Cardiac fibroblast (primary cell): ENCODE measurements at regions not wholly inside any gene's neighbourhood (a gene's known extent, or its start where the extent isn't known, plus 50 kb on each side); places are given as distances from the start of the nearest gene placed in this dataset.

Experiments
- DNase-seq, 2 donors: peaks; one replicate each; pipeline versions ENCODE4 v3.0.0 to v3.0.0-alpha.2; 2010; ENCODE audit warnings: low read depth in 2 of 2
- H3K4me3 ChIP-seq, 2 donors: replicated peaks in 1 of 2; 1 replicate in 1 of 2; 2 replicates in 1 of 2; pipeline ENCODE4 v1.5.1; 2011; ENCODE audit warnings: low read depth in 2 of 2, low read length in 2 of 2, mild to moderate bottlenecking in 2 of 2, moderate library complexity in 1 of 2
- TF ChIP-seq, protein P1 (sequence below): IDR thresholded peaks from one replicate; pipeline ENCODE4 v1.5.1; 2011; ENCODE audit warnings: low read depth, mild to moderate bottlenecking, low read length, inconsistent platforms

DNA sequence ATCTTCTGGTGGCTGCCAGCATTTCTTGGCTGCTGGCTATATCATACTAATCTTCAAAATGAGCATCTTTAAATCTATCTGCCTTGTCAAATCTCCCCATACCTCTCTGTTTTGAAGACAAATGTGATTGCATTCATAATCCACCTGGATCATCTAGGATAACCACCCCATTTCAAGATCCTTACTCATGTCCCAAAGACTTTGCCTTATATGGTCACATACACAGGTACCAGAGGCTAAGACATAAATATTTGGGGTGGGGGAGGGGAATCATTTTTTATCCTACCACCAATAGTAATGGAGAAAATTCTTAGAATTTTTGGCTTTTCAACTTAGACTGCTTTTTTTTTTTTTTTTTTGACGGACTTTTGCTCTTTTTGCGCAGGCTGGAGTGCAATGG, 970.8 kb downstream of the PLOD2 start:
- TF ChIP-seq, protein P1, sequence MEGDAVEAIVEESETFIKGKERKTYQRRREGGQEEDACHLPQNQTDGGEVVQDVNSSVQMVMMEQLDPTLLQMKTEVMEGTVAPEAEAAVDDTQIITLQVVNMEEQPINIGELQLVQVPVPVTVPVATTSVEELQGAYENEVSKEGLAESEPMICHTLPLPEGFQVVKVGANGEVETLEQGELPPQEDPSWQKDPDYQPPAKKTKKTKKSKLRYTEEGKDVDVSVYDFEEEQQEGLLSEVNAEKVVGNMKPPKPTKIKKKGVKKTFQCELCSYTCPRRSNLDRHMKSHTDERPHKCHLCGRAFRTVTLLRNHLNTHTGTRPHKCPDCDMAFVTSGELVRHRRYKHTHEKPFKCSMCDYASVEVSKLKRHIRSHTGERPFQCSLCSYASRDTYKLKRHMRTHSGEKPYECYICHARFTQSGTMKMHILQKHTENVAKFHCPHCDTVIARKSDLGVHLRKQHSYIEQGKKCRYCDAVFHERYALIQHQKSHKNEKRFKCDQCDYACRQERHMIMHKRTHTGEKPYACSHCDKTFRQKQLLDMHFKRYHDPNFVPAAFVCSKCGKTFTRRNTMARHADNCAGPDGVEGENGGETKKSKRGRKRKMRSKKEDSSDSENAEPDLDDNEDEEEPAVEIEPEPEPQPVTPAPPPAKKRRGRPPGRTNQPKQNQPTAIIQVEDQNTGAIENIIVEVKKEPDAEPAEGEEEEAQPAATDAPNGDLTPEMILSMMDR: no peak
- DNase-seq: no peak
- no peak overlapping the region for H3K4me3 ChIP-seq

DNA sequence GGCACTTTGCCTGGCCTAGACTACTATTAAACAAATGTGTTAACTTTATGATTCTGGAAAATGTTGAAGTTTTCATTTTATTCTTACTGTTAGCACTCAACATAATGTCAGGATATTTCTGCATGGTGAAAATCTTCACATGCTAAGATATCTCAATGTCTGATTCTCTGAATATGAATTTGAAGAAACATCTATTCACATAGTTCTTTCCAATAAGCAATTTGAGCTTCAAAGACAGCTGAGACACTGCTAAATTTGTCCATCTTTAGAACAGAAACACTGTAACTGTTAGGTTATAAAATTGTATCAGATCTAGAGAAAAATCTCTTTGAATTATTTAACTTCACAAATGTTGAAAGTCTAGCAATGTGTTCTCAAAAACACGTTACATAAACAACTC, 970.2 kb downstream of the PLOD2 start:
- TF ChIP-seq, protein P1: no peak
- no peak for DNase-seq
- no peak overlapping the region for H3K4me3 ChIP-seq

DNA sequence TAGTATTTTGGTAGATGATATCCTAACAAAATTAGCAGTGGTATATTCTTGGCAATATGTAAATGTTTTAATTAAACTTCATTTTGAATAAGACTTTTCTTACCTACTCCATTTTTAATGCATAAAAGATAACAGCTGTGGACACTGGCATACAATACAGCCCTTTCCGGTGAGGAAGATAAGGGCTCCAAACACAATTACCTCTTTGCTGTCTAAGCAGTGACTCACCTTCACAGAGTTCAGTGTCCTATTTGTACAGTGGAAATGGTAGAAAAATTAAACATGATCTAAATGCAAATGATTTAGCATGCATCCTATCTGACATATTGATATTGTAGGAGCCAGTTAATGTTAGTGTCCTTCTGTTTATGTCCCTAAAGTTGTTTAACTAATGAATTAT, 969.4 kb downstream of the PLOD2 start:
- TF ChIP-seq, protein P1: no peak
- DNase-seq: peak; percentile 17 to 38
- no peak overlapping the region for H3K4me3 ChIP-seq

DNA sequence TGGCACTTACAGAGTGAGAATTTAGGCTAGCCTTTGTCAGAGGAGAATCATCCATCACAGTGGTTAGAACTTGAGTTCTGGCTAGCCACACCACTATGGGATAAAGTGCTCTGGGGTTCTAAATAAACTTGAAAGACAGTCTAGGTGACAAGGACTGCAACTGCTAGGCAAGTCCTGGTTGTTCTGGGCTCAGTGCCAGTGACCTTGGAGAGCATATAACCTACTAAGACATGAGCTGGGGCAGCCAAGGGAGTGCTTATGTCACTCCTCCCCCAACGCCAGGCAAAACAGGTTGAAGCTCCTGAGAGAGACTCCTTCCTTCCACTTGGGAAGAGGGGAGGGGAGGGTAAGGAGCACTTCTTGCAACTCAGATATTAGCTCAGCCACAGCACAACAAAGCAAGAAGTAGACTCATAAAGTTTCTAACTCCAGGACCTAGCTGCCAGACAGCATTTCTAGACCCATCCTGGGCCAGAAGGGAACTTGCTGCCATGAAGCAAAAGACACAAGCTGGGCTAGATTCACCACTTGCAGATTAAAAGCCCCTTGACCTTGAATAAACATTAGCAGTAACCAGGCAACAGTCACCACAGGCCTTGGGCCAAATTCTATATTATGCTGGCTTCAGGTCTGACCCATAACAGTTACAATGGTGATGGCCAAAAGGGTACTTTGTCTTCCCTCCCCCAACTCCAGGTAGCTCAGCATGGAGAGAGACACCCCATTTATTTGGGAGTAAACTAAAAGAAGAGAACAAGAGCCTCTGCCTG, 963.7 kb downstream of the PLOD2 start:
- TF ChIP-seq, protein P1: no peak
- H3K4me3 ChIP-seq: no peak overlapping the region
- no peak for DNase-seq

DNA sequence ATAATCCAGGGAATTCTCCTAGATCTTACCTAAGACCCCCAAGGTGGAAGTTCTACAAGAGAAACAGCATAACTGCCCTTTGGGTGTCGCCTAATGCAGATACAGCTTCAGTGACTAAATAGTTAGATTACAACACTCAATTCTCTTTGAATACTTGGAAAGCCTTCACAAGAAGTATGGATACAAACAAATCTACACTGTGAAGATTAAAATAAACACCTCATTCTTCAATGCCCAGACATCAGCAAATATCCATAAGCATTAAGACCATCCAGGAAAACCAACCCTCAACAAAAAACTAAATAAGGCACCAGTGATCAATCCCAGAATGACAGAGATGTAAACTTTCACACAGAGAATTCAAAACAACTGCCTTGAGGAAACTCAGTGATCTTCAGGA, 963.2 kb downstream of the PLOD2 start:
- TF ChIP-seq, protein P1: no peak
- no peak overlapping the region for H3K4me3 ChIP-seq
- no peak for DNase-seq

DNA sequence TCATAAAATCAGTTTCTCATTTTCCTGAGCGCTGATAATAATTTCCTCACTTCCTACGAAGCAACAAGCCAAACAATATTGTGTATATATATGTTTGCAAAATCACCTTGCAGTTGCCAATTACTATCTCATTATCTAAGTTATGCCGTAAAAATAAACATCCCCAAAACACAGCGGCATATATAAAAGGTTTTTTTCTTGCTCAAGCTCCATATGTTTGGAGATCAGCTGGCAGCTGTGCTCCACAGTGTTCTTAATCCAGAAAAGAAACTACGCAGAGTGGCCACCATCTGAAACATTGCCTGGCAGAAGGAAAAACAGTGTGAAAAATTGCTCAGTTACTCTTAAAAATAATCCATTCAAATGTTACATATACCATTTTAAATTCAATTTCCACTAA, 951.4 kb downstream of the PLOD2 start:
- no peak for DNase-seq
- no peak overlapping the region for H3K4me3 ChIP-seq
- TF ChIP-seq, protein P1: no peak
